KMS-11 (cell line): ENCODE measurements at regions not wholly inside any gene's neighbourhood (a gene's known extent, or its start where the extent isn't known, plus 50 kb on each side); places are given as distances from the start of the nearest gene placed in this dataset.

Experiments
- H2AFZ ChIP-seq: fragments of 200-600 bp; sonication (generic); 2 replicates; pipeline ENCODE4 v1.6.1; 2016; ENCODE audit warnings: antibody characterized with exemption, mixed run types, low read depth
- H3K27ac ChIP-seq: fragments of 200-600 bp; sonication (generic); 2 replicates; pipeline ENCODE4 v1.6.1; 2016; ENCODE audit warnings: mild to moderate bottlenecking, mixed run types
- H3K27me3 ChIP-seq: fragments of 200-600 bp; sonication (generic); 2 replicates; pipeline ENCODE4 v1.6.1; 2017; ENCODE audit warnings: mild to moderate bottlenecking, low read depth, mixed run types, moderate library complexity; ENCODE audit not compliant: insufficient read depth
- H3K36me3 ChIP-seq: fragments of 200-600 bp; sonication (generic); 2 replicates; pipeline ENCODE4 v1.6.1; 2017; ENCODE audit warnings: mild to moderate bottlenecking, mixed run types; ENCODE audit not compliant: insufficient read depth
- H3K4me1 ChIP-seq: fragments of 200-600 bp; sonication (generic); 2 replicates; pipeline ENCODE4 v1.6.1; 2016; ENCODE audit warnings: mild to moderate bottlenecking, low read depth, mixed run types; ENCODE audit not compliant: poor library complexity, severe bottlenecking
- H3K4me2 ChIP-seq: fragments of 200-600 bp; sonication (generic); 2 replicates; pipeline ENCODE4 v1.7.0; 2016; ENCODE audit warnings: mild to moderate bottlenecking, mixed run types
- H3K4me3 ChIP-seq: fragments of 200-600 bp; sonication (generic); IDR thresholded peaks from 2 replicates; pipeline ENCODE4 v1.6.1; 2017; ENCODE audit warnings: low read depth, low read length, mixed read lengths; ENCODE audit not compliant: insufficient read depth
- H3K79me2 ChIP-seq: fragments of 200-600 bp; sonication (generic); 2 replicates; pipeline ENCODE4 v1.6.1; 2016; ENCODE audit warnings: low read depth, mixed run types; ENCODE audit not compliant: insufficient read depth
- H3K9ac ChIP-seq: fragments of 200-600 bp; sonication (generic); 2 replicates; pipeline ENCODE4 v1.6.1; 2016; ENCODE audit warnings: mild to moderate bottlenecking, mixed run types
- H4K20me1 ChIP-seq: fragments of 200-600 bp; sonication (generic); 2 replicates; pipeline ENCODE4 v1.6.1; 2016; ENCODE audit warnings: mild to moderate bottlenecking, mixed run types; ENCODE audit not compliant: insufficient read depth
- CTCF ChIP-seq: fragments of 200-600 bp; sonication (generic); conservative IDR thresholded peaks from 2 replicates; pipeline ENCODE4 v1.6.1; 2017; ENCODE audit warnings: low read depth, mild to moderate bottlenecking, antibody characterized with exemption, low read length, moderate library complexity, mixed read lengths

GRCh38 chr6:166713434-166714186, 86.6 kb upstream of the RPS6KA2 start:
- H2AFZ ChIP-seq, result no peak overlapping the region

GRCh38 chr6:166712286-166713228, 85.5 kb upstream of the RPS6KA2 start:
- Histone ChIP-seq H3K79me2 (no peaks in the 10 kb centered on the region), H3K36me3 (no peaks in the 10 kb centered on the region), H3K9ac (no peak overlapping the region), H2AFZ (no peak overlapping the region), H3K4me3 (no peak overlapping the region), H3K4me2 (no peak overlapping the region), H3K27ac (no peak overlapping the region), H3K27me3 (no peaks in the 10 kb centered on the region), H4K20me1 (no peaks in the 10 kb centered on the region), H3K4me1 (no peaks in the 10 kb centered on the region)
- TF ChIP-seq CTCF, result no peak

More at GRCh38 chr6:166713434-166714186, 86.6 kb upstream of the RPS6KA2 start:
- Histone ChIP-seq H3K79me2 (no peaks in the 10 kb centered on the region), H3K27me3 (no peaks in the 10 kb centered on the region), H3K36me3 (no peaks in the 10 kb centered on the region), H3K9ac (no peak overlapping the region), H3K4me1 (no peaks in the 10 kb centered on the region), H3K4me3 (no peak overlapping the region), H3K27ac (no peak overlapping the region), H4K20me1 (no peaks in the 10 kb centered on the region), H3K4me2 (no peak overlapping the region)
- TF ChIP-seq CTCF, result no peak

GRCh38 chr6:166710084-166710483, 83.0 kb upstream of the RPS6KA2 start:
- no peaks in the 10 kb centered on the region for H3K4me1 ChIP-seq
- no peaks in the 10 kb centered on the region for H3K27me3 ChIP-seq
- H3K36me3 ChIP-seq, result no peaks in the 10 kb centered on the region
- H3K27ac ChIP-seq, result no peak overlapping the region
- H4K20me1 ChIP-seq, result no peaks in the 10 kb centered on the region
- no peak overlapping the region for H3K4me2 ChIP-seq
- TF ChIP-seq CTCF, result no peak
- H3K4me3 ChIP-seq, result no peak overlapping the region
- H3K9ac ChIP-seq, result no peak overlapping the region
- H3K79me2 ChIP-seq, result no peaks in the 10 kb centered on the region
- H2AFZ ChIP-seq, result no peak overlapping the region

- TF ChIP-seq CTCF, result no peak
- Histone ChIP-seq H3K4me1 (no peaks in the 10 kb centered on the region), H4K20me1 (no peaks in the 10 kb centered on the region), H2AFZ (no peak overlapping the region), H3K27ac (no peak overlapping the region), H3K4me2 (no peak overlapping the region), H3K79me2 (no peaks in the 10 kb centered on the region), H3K36me3 (no peaks in the 10 kb centered on the region), H3K4me3 (no peak overlapping the region), H3K27me3 (no peaks in the 10 kb centered on the region), H3K9ac (no peak overlapping the region)
Observed at GRCh38 chr6:166708460-166708859, 81.4 kb upstream of the RPS6KA2 start.
